Stimulated activated naive B cell treated with anti-CD40 and anti-IgM and Interleukin-4, amounts not matched to agents 10 μg/mL and 1 μg/mL and 100 μg/mL, for 72 hours (primary cell): ENCODE measurements at regions not wholly inside any gene's neighbourhood (a gene's known extent, or its start where the extent isn't known, plus 50 kb on each side); places are given as distances from the start of the nearest gene placed in this dataset.
"Not testable (repeated sequence)": the region's sequence is repeated elsewhere in the genome, so short reads cannot be mapped to it uniquely, and the experiment has no call there.

Experiments used
- ATAC-seq, 2 donors: fragments of 150-1000 bp; cut with Tn5 transposase; replicated peaks; 2 replicates each; pipeline ENCODE4 v1.10.0; 2021; ENCODE audit warnings: moderate library complexity in 1 of 2
- DNase-seq: peaks from one replicate; pipeline ENCODE4 v3.0.0; 2021
- H3K27ac Mint-ChIP-seq: one replicate; pipeline ENCODE4 v1.8.0; 2022; ENCODE audit warnings: mild to moderate bottlenecking, mixed read lengths
- H3K27me3 Mint-ChIP-seq, 2 donors: one replicate each; pipeline ENCODE4 v1.8.0; 2022; ENCODE audit warnings: mixed read lengths in 2 of 2
- H3K36me3 Mint-ChIP-seq, 2 donors: one replicate each; pipeline ENCODE4 v1.8.0; 2022; ENCODE audit warnings: mixed read lengths in 2 of 2, mild to moderate bottlenecking in 1 of 2
- H3K4me1 Mint-ChIP-seq, 2 donors: one replicate each; pipeline ENCODE4 v1.8.0; 2022; ENCODE audit warnings: mixed read lengths in 2 of 2, mild to moderate bottlenecking in 1 of 2
- H3K4me3 Mint-ChIP-seq, 2 donors: one replicate each; pipeline ENCODE4 v1.8.0; 2022; ENCODE audit warnings: mild to moderate bottlenecking in 2 of 2, mixed read lengths in 2 of 2, moderate library complexity in 1 of 2
- H3K9me3 Mint-ChIP-seq, 2 donors: one replicate each; pipeline ENCODE4 v1.8.0; 2022; ENCODE audit warnings: mixed read lengths in 2 of 2, mild to moderate bottlenecking in 1 of 2

DNA sequence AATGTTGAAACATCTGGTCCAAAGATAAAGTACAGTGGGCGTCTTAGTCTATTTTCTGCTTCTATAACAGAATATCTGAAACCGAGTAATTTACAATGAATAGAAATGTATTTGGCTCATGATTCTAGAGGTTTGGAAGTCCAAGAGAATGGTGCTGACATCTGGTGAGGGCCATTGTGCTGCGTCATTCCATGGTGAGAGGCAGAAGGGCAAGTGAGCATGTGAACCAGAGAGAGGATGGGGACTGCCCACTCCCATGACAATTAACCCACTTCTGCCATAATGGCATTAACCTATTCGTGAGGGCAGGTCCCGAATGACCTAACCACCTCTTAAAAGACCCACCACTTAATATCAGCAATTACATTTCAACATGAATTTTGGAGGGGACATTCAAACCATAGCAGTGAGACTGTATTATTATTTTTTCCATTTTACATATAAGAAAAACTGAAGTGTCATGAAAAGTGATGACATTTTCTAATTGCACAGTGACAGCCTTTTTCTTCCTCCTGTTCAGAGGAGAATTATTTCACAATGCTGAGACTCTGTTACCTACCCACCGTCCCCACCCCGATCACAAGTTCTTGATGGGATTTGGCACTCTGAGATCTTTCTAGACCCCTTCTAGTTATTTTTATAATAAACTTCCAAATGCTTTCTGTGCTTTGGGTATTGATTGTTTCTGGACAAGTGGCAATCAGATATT is 238.8 kb downstream of the RPLP1 start:
- ATAC-seq (no peak), DNase-seq (no peak)
- H3K27ac Mint-ChIP-seq, result no peak overlapping the region
- H3K4me3 Mint-ChIP-seq, result no peak overlapping the region
- peaks cover 9 to 15% of the 10 kb centered on the region in 2 donors for H3K9me3 Mint-ChIP-seq
- H3K27me3 Mint-ChIP-seq, result peaks cover 52 to 59% of the 10 kb centered on the region in 2 donors
- H3K36me3 Mint-ChIP-seq, result peaks cover 15 to 19% of the 10 kb centered on the region in 2 donors
- no peaks in the 10 kb centered on the region for H3K4me1 Mint-ChIP-seq

DNA sequence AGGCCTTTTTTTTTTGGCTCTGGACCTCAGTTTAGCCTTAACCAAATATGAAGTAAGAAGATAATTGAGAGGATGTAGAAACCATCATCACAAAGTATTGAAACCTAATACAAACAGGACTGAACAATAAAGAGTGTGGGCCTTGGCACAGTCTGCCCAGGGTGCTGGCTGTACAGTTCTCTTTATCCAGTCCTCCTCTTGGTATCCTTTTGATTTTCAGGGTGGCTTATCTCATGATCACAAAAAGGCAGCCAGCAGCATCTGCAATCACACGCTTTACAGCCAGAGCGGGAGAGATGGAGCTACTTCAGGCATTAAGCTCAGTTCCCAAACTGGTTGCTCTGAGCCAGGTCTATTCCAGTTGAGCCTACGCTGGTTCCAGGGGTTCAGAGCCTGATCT is 239.7 kb downstream of the RPLP1 start:
- peaks cover 48 to 51% of the 10 kb centered on the region in 2 donors for H3K27me3 Mint-ChIP-seq
- no peak overlapping the region for H3K4me3 Mint-ChIP-seq
- H3K9me3 Mint-ChIP-seq, result peaks cover 9 to 15% of the 10 kb centered on the region in 2 donors
- peaks cover 5% of the 10 kb centered on the region in 2 donors for H3K4me1 Mint-ChIP-seq
- DNase-seq (no peak), ATAC-seq (no peak)
- peaks cover 15 to 19% of the 10 kb centered on the region in 2 donors for H3K36me3 Mint-ChIP-seq
- H3K27ac Mint-ChIP-seq, result no peak overlapping the region

DNA sequence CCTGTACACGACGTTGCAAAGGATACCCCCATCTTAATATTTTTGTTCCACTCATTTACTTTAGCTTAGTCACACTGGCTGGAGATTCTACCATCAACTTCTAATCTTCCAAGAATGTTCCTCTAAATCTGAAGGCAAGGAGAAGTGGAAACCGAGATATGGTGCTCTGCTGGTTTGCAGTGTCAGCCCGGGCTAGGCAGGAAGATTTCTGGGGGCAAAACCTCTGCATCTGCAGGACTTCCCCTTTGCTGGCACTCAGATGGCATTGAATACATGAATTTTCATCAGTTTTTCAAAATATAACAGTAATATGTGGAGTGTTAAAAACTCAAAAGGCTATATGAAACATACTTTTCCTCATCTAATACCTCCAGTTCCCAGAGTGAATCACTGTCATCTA is 240.4 kb downstream of the RPLP1 start:
- ATAC-seq (no peak), DNase-seq (no peak)
- Mint-ChIP-seq H3K4me3 (no peak overlapping the region), H3K27me3 (peaks cover 43 to 47% of the 10 kb centered on the region in 2 donors), H3K27ac (no peak overlapping the region), H3K36me3 (peaks cover 12 to 16% of the 10 kb centered on the region in 2 donors), H3K9me3 (peaks cover 6 to 14% of the 10 kb centered on the region in 2 donors), H3K4me1 (peaks cover 9 to 13% of the 10 kb centered on the region in 2 donors)

DNA sequence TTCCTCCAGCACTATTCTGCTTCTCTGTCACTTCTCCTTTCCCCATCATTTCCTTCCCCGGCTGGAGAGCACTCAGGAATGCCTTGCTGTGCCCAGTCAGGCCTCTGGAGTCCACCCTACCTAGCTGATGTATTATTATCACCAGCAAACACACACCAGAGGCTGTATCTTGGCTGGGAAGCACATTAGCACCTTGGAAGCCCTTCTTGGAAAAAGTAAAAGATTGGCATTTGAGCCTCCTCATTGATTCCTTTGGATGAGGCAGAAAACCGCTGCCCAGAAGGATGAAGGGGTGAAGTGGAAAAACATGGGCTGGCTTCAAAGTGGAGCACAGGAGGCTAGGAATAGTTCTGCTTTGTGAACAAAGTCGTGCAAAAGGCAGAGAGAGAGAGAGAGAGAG is 244.3 kb downstream of the RPLP1 start:
- Mint-ChIP-seq H3K4me1 (peaks cover 16 to 21% of the 10 kb centered on the region in 2 donors), H3K36me3 (no peaks in the 10 kb centered on the region), H3K4me3 (no peak overlapping the region), H3K27me3 (peaks cover 27 to 30% of the 10 kb centered on the region in 2 donors), H3K9me3 (peaks cover 0 to 3% of the 10 kb centered on the region in 2 donors), H3K27ac (peak overlapping the region; percentile 44)
- DNase-seq (no peak), ATAC-seq (no peak)

DNA sequence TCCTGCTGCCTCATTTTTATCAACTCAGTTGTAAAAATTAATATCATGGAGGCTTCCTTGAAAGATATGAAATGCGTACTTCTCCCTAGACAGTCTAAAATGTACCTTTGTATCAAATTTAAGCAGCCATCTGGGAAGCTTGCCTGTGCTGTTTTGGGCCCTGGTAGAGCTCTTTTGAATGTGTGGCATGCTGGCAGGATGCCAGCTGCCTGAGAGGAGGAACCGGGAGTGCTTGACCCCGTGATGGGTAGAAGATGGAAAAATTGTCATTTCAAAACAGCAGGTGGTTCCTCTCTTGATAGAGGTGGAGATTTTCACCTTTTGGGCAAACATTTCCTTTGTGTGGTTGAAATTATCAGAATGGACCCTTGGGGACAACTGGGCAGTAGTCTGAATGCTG is 245.3 kb downstream of the RPLP1 start:
- DNase-seq (peak; percentile 50), ATAC-seq (peak; percentile 90 to 91)
- Mint-ChIP-seq H3K36me3 (no peaks in the 10 kb centered on the region), H3K4me1 (peaks cover 16 to 21% of the 10 kb centered on the region in 2 donors), H3K27me3 (peaks cover 17 to 27% of the 10 kb centered on the region in 2 donors), H3K4me3 (no peak overlapping the region), H3K27ac (peak overlapping the region; percentile 78), H3K9me3 (peaks cover 0 to 3% of the 10 kb centered on the region in 2 donors)

DNA sequence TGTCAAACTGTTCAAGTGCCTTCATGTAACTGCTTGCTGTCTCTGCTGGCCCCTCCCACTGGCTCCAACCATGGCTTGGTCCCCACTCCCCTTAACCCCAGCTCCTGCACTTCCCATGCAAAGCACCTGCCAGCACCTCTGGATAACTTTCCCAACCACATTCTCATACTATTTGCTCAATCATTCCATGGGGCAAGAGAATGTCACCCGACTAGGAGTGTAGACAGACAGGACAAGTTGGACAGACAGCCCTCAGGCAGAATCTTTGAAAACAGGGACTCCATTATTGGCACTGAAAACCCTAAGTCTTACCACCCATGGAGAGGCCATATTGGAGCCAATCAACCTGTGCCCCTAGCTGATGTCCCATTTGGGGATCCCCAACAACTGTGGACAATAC is 246.5 kb downstream of the RPLP1 start:
- Mint-ChIP-seq H3K36me3 (no peaks in the 10 kb centered on the region), H3K4me3 (no peak overlapping the region), H3K27me3 (peaks cover 12 to 26% of the 10 kb centered on the region in 2 donors), H3K4me1 (peaks cover 16 to 21% of the 10 kb centered on the region in 2 donors), H3K9me3 (peaks cover 0 to 3% of the 10 kb centered on the region in 2 donors), H3K27ac (no peak overlapping the region)
- no peak for DNase-seq
- ATAC-seq, result no peak

DNA sequence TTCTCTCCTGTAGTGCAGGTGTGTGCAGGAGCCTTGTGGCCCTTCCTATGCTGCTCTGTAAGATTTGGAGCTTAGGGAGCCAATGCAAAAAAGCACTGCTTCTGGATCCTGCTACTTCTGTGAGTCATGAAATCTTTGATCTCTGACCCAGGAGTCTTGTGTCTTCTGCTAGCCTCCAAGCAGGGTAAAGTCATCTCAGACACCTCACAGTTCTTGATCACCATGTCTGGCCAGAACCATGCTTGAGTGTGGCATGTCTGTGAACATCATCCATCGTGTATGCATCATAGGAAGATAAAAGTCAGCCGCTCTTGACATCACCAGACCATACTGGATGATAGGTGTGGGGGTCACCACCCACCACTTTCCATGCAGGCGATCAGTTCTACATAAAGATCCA is 247.8 kb downstream of the RPLP1 start:
- H3K4me3 Mint-ChIP-seq, result no peak overlapping the region
- H3K27me3 Mint-ChIP-seq, result peaks cover 19 to 22% of the 10 kb centered on the region in 2 donors
- DNase-seq (no peak), ATAC-seq (no peak)
- H3K9me3 Mint-ChIP-seq, result peaks cover 0 to 3% of the 10 kb centered on the region in 2 donors
- H3K36me3 Mint-ChIP-seq, result no peaks in the 10 kb centered on the region
- H3K4me1 Mint-ChIP-seq, result peaks cover 16 to 21% of the 10 kb centered on the region in 2 donors
- H3K27ac Mint-ChIP-seq, result no peak overlapping the region

GRCh38 chr15:69701198-69701597 is 248.6 kb downstream of the RPLP1 start:
- Mint-ChIP-seq H3K9me3 (peaks cover 2 to 3% of the 10 kb centered on the region in 2 donors), H3K4me3 (no peak overlapping the region), H3K36me3 (no peaks in the 10 kb centered on the region), H3K4me1 (peaks cover 16 to 21% of the 10 kb centered on the region in 2 donors), H3K27ac (no peak overlapping the region), H3K27me3 (peaks cover 22 to 25% of the 10 kb centered on the region in 2 donors)
- DNase-seq (no peak), ATAC-seq (no peak)

- Mint-ChIP-seq H3K4me3 (no peak overlapping the region), H3K36me3 (peaks cover 5 to 7% of the 10 kb centered on the region in 2 donors), H3K4me1 (peaks cover 2 to 3% of the 10 kb centered on the region in 2 donors), H3K9me3 (peaks cover 14 to 18% of the 10 kb centered on the region in 2 donors), H3K27me3 (peaks cover 30 to 45% of the 10 kb centered on the region in 2 donors), H3K27ac (no peak overlapping the region)
- DNase-seq (no peak), ATAC-seq (no peak)
Observed at GRCh38 chr15:69703532-69704187, 251.0 kb downstream of the RPLP1 start.

- H3K4me1 Mint-ChIP-seq, result no peaks in the 10 kb centered on the region
- H3K4me3 Mint-ChIP-seq, result no peak overlapping the region
- H3K27ac Mint-ChIP-seq, result no peak overlapping the region
- no peak for ATAC-seq
- no peak for DNase-seq
- H3K36me3 Mint-ChIP-seq, result peaks cover 5 to 7% of the 10 kb centered on the region in 2 donors
- H3K9me3 Mint-ChIP-seq, result peaks cover 16 to 18% of the 10 kb centered on the region in 2 donors
- H3K27me3 Mint-ChIP-seq, result peaks cover 28 to 47% of the 10 kb centered on the region in 2 donors
Observed at GRCh38 chr15:69704229-69704628, 251.6 kb downstream of the RPLP1 start.

GRCh38 chr15:69704700-69705099 is 252.1 kb downstream of the RPLP1 start:
- no peak overlapping the region for H3K27ac Mint-ChIP-seq
- peaks cover 30 to 51% of the 10 kb centered on the region in 2 donors for H3K27me3 Mint-ChIP-seq
- H3K4me3 Mint-ChIP-seq, result no peak overlapping the region
- H3K4me1 Mint-ChIP-seq, result no peaks in the 10 kb centered on the region
- H3K9me3 Mint-ChIP-seq, result peaks cover 18% of the 10 kb centered on the region in 2 donors
- no peak for ATAC-seq
- no peak for DNase-seq
- peaks cover 5 to 7% of the 10 kb centered on the region in 2 donors for H3K36me3 Mint-ChIP-seq

DNA sequence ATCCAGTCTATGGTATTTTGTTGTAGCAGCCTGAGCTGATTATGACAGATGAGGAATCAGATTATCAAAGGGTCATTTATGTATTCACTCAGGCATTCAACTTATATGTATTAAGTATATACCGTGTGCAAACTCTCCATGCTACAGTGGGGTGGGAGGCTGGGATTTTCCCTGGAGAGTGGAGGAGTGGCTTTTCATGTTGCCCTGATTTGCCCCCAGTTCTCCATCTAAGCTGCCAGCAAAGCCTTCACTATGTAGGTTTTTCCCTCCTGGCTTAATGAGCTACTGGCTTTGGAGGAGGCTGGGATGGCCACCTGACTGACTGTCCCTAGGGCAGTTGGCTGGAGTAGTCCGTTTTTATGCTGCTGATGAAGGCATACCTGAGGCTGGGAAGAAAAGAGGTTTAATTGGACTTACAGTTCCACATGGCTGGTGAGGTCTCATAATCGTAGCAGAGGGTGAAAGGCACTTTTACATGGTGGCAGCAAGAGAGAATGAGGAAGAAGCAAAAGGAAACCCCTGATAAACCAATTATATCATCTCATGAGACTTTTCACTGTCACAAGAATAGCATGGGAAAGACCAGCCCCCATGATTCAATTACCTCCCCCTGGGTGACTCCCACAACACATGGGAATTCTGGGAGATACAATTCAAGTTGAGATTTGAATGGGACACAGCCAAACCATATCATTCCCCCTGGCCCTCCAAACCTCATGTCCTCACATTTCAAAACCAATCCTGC is 253.9 kb downstream of the RPLP1 start:
- Mint-ChIP-seq H3K36me3 (peaks cover 5 to 7% of the 10 kb centered on the region in 2 donors), H3K27me3 (peaks cover 39 to 61% of the 10 kb centered on the region in 2 donors), H3K27ac (no peak overlapping the region), H3K4me3 (no peak overlapping the region), H3K9me3 (peaks cover 18% of the 10 kb centered on the region in 2 donors), H3K4me1 (no peaks in the 10 kb centered on the region)
- ATAC-seq, result no peak
- DNase-seq, result no peak

- H3K4me3 Mint-ChIP-seq, ATAC-seq, H3K27ac Mint-ChIP-seq, H3K4me1 Mint-ChIP-seq, H3K36me3 Mint-ChIP-seq, DNase-seq: not testable (repeated sequence)
- H3K27me3 Mint-ChIP-seq, result peaks cover 40 to 65% of the 10 kb centered on the region in 2 donors
- H3K9me3 Mint-ChIP-seq, result peaks cover 18% of the 10 kb centered on the region in 2 donors
Observed at GRCh38 chr15:69707241-69707640, 254.6 kb downstream of the RPLP1 start.

DNA sequence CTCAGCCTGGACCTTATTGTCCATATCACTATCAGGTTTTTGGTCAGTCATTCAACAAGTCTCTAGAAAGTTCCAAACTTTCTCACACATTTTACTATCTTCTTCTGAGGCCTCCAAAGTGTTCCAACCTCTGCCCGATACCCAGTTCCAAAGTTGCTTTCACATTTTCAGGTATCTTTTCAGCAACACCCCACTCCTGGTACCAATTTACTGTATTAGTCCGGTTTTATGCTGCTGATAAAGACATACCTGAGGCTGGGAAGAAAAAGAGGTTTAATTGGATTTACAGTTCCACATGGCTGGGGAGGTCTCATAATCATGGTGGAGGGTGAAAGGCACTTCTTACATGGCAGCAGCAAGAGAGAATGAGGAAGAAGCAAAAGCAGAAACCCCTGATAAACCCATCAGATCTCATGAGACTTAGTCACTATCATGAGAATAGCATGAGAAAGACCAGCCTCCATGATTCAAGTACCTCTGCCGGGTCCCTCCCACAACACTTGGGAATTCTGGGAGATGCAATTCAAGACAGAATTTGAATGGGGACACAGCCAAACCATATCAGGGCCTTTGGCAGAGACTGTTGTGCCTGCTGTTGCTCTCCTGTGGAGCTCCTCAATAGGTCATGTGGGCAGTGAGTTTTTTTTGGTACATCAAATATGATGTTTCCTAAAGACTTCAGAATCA is 256.0 kb downstream of the RPLP1 start:
- not testable (repeated sequence) for H3K4me3 Mint-ChIP-seq, DNase-seq, H3K36me3 Mint-ChIP-seq, H3K4me1 Mint-ChIP-seq, H3K27ac Mint-ChIP-seq, ATAC-seq
- peaks cover 48 to 70% of the 10 kb centered on the region in 2 donors for H3K27me3 Mint-ChIP-seq
- peaks cover 18% of the 10 kb centered on the region in 2 donors for H3K9me3 Mint-ChIP-seq
